HG03159 (cell line): ENCODE measurements at regions not wholly inside any gene's neighbourhood (a gene's known extent, or its start where the extent isn't known, plus 50 kb on each side); places are given as distances from the start of the nearest gene placed in this dataset.

Experiments
- ATAC-seq: cut with Tn5 transposase; IDR thresholded peaks from one replicate; pipeline ENCODE4 v1.9.1; 2021; ENCODE audit warnings: mild to moderate bottlenecking, moderate library complexity; ENCODE audit not compliant: unreplicated experiment

GRCh38 chr13:104015646-104016396, 949.6 kb upstream of the SLC10A2 start:
- no peak for ATAC-seq

- no peak for ATAC-seq
These were observed 948.8 kb upstream of the SLC10A2 start for GRCh38 chr13:104014803-104015645.

- ATAC-seq = no peak
These were observed 945.5 kb upstream of the SLC10A2 start for GRCh38 chr13:104011505-104012241.

GRCh38 chr13:104008541-104009435, 942.6 kb upstream of the SLC10A2 start:
- ATAC-seq = no peak

- ATAC-seq = no peak
These were observed 941.9 kb upstream of the SLC10A2 start for GRCh38 chr13:104008075-104008474.

- ATAC-seq = no peak
These were observed 940.4 kb upstream of the SLC10A2 start for GRCh38 chr13:104006625-104007075.

GRCh38 chr13:104004572-104004971, 938.4 kb upstream of the SLC10A2 start:
- no peak for ATAC-seq

- no peak for ATAC-seq
These were observed 936.0 kb upstream of the SLC10A2 start for GRCh38 chr13:104002216-104002615.

- ATAC-seq = no peak
These were observed 935.5 kb upstream of the SLC10A2 start for GRCh38 chr13:104001766-104002165.

GRCh38 chr13:103996733-103997132, 930.5 kb upstream of the SLC10A2 start:
- ATAC-seq = no peak

- ATAC-seq = no peak
These were observed 917.7 kb upstream of the SLC10A2 start for GRCh38 chr13:103983948-103984347.

GRCh38 chr13:103976371-103976770, 910.2 kb upstream of the SLC10A2 start:
- no peak for ATAC-seq

GRCh38 chr13:103973740-103974139, 907.5 kb upstream of the SLC10A2 start:
- ATAC-seq = no peak

GRCh38 chr13:103969520-103970050, 903.4 kb upstream of the SLC10A2 start:
- no peak for ATAC-seq

- ATAC-seq = no peak
These were observed 899.5 kb upstream of the SLC10A2 start for GRCh38 chr13:103965506-103966243.

GRCh38 chr13:103961784-103962183, 895.6 kb upstream of the SLC10A2 start:
- ATAC-seq = no peak

GRCh38 chr13:103961129-103961528, 894.9 kb upstream of the SLC10A2 start:
- ATAC-seq = no peak

- ATAC-seq = no peak
These were observed 893.8 kb upstream of the SLC10A2 start for GRCh38 chr13:103960001-103960400.

- ATAC-seq = no peak
These were observed 892.5 kb upstream of the SLC10A2 start for GRCh38 chr13:103958691-103959090.
